Stomach (tissue), 8 donors: ENCODE measurements at regions not wholly inside any gene's neighbourhood (a gene's known extent, or its start where the extent isn't known, plus 50 kb on each side); places are given as distances from the start of the nearest gene placed in this dataset.

Source experiments
- DNase-seq, 2 donors: peaks; one replicate each; pipeline versions ENCODE4 v3.0.0 to v3.0.0-alpha.2; 2013 to 2019
- H3K27ac ChIP-seq, 5 donors: fragments of 200-600 bp in 4 of 5; sonication (generic) in 4 of 5; one replicate each; pipeline ENCODE4 v1.5.1; 2013 to 2019; ENCODE audit warnings: mild to moderate bottlenecking in 1 of 5, moderate library complexity in 1 of 5
- H3K27me3 ChIP-seq, 3 donors: fragments of 200-600 bp; sonication (generic); one replicate each; pipeline ENCODE4 v1.5.1; 2017 to 2019; ENCODE audit warnings: mixed run types in 1 of 3
- H3K36me3 ChIP-seq, 4 donors: fragments of 200-600 bp; sonication (generic); 1 replicate in 3 of 4; 2 replicates in 1 of 4; pipeline ENCODE4 v1.5.1; 2016 to 2019
- H3K4me1 ChIP-seq, 4 donors: fragments of 200-600 bp; sonication (generic); one replicate each; pipeline ENCODE4 v1.5.1; 2016 to 2019
- H3K4me3 ChIP-seq, 4 donors: fragments of 200-600 bp; sonication (generic) in 3 of 4; one replicate each; pipeline ENCODE4 v1.5.1; 2016 to 2019; ENCODE audit warnings: mild to moderate bottlenecking in 1 of 4
- H3K9me3 ChIP-seq, 4 donors: fragments of 200-600 bp; sonication (generic); one replicate each; pipeline ENCODE4 v1.5.1; 2016 to 2019
- CTCF ChIP-seq, 7 experiments: fragments of 450-650 bp in 4 of 7; fragments of 200-600 bp in 3 of 7; sonication (generic) in 3 of 7; IDR thresholded peaks; one replicate each; pipeline ENCODE4 v1.5.1; 2016 to 2019; ENCODE audit warnings: antibody characterized with exemption in 7 of 7, control low read depth in 2 of 7, mild to moderate bottlenecking in 1 of 7
- EP300 ChIP-seq: sonication (generic); formaldehyde crosslinking; IDR thresholded peaks from one replicate; pipeline ENCODE4 v1.6.1; 2017; ENCODE audit warnings: antibody characterized with exemption
- POLR2A ChIP-seq, 4 donors: fragments of 450-650 bp; IDR thresholded peaks; one replicate each; pipeline ENCODE4 v1.6.1; 2016; ENCODE audit warnings: antibody characterized with exemption in 4 of 4, control low read depth in 2 of 4, mild to moderate bottlenecking in 1 of 4, moderate library complexity in 1 of 4
- POLR2AphosphoS5 ChIP-seq, 3 donors: sonication (generic); formaldehyde crosslinking; IDR thresholded peaks; one replicate each; pipeline ENCODE4 v1.6.1; 2016; ENCODE audit warnings: antibody characterized with exemption in 3 of 3
- WGBS, 5 donors: extraction: QIAGEN DNeasy Blood & Tissue Kit in 3 of 5; methylation state at CpG; one replicate each; pipeline versions ENCODE4 v1.1.5 to v1.1.7; 2013 to 2018; 5-methylcytosine and 5-hydroxymethylcytosine counted together
- intact Hi-C: fragments of 100-400 bp; cut with DNase I; formaldehyde crosslinking; loops from one replicate; pipeline ENCODE4 v1.15.1; 2023; ENCODE audit warnings: low total_unique reads
- donor health status: healthy with polysubstance abuse.
- donor health status: Bipolar disorder and iron deficiency.
- donor health status: healthy.

- H3K4me3 ChIP-seq = no peak overlapping the region
- H3K27ac ChIP-seq = no peak overlapping the region
- no peaks in the 10 kb centered on the region for H3K36me3 ChIP-seq
- no peaks in the 10 kb centered on the region for H3K27me3 ChIP-seq
- WGBS, 5 donors = 68 to 88% (median 80%) methylated on average over 2 of the region's 2 CpGs
- intact Hi-C loops = no loop called here
- TF ChIP-seq POLR2A (IDR thresholded peaks at IDR 0.05) = no peak
- no peak for TF ChIP-seq POLR2AphosphoS5 (IDR thresholded peaks at IDR 0.05)
- no peak for TF ChIP-seq EP300
- TF ChIP-seq CTCF (IDR thresholded peaks at IDR 0.05) = no peak
- DNase-seq = peak in 1 of 2 donors; percentile 9
- H3K9me3 ChIP-seq = peaks cover 0 to 9% (median 3%) of the 10 kb centered on the region in 4 donors
- H3K4me1 ChIP-seq = no peaks in the 10 kb centered on the region
Observed at GRCh38 chr11:111194860-111195568, 50.5 kb upstream of the POU2AF2 start.

- Histone ChIP-seq H3K36me3 (no peaks in the 10 kb centered on the region), H3K4me1 (no peaks in the 10 kb centered on the region), H3K9me3 (peaks cover 0 to 9% (median 3%) of the 10 kb centered on the region in 4 donors), H3K4me3 (no peak overlapping the region), H3K27ac (no peak overlapping the region), H3K27me3 (no peaks in the 10 kb centered on the region)
- 60 to 88% (median 66%) methylated on average over 1 of the region's 1 CpG for WGBS, 5 donors
- no peak for DNase-seq
- no peak for TF ChIP-seq POLR2A (IDR thresholded peaks at IDR 0.05)
- TF ChIP-seq POLR2AphosphoS5 (IDR thresholded peaks at IDR 0.05) = no peak
- TF ChIP-seq CTCF (IDR thresholded peaks at IDR 0.05) = no peak
- no peak for TF ChIP-seq EP300
- intact Hi-C loops = no loop called here
Observed at GRCh38 chr11:111193924-111194490, 51.5 kb upstream of the POU2AF2 start.

GRCh38 chr11:111189466-111189865 lies 56.1 kb upstream of the POU2AF2 start:
- Histone ChIP-seq H3K27me3 (no peaks in the 10 kb centered on the region), H3K4me3 (no peak overlapping the region), H3K36me3 (no peaks in the 10 kb centered on the region), H3K4me1 (no peaks in the 10 kb centered on the region), H3K27ac (no peak overlapping the region), H3K9me3 (peaks cover 0 to 9% (median 3%) of the 10 kb centered on the region in 4 donors)
- DNase-seq = no peak
- 49 to 59% (median 58%) methylated on average over 2 of the region's 2 CpGs for WGBS, 5 donors
- intact Hi-C loops = no loop called here
- TF ChIP-seq POLR2AphosphoS5 (IDR thresholded peaks at IDR 0.05) (no peak), CTCF (IDR thresholded peaks at IDR 0.05) (no peak), POLR2A (IDR thresholded peaks at IDR 0.05) (no peak), EP300 (no peak)

GRCh38 chr11:111186308-111186915 lies 59.1 kb upstream of the POU2AF2 start:
- TF ChIP-seq EP300 (no peak), CTCF (IDR thresholded peaks at IDR 0.05) (no peak), POLR2A (IDR thresholded peaks at IDR 0.05) (no peak), POLR2AphosphoS5 (IDR thresholded peaks at IDR 0.05) (no peak)
- no peak for DNase-seq
- WGBS, 5 donors = 50 to 66% (median 57%) methylated on average over 3 of the region's 3 CpGs
- no peaks in the 10 kb centered on the region for H3K9me3 ChIP-seq
- no peaks in the 10 kb centered on the region for H3K36me3 ChIP-seq
- no peak overlapping the region for H3K27ac ChIP-seq
- H3K4me3 ChIP-seq = no peak overlapping the region
- intact Hi-C loops = no loop called here
- H3K27me3 ChIP-seq = no peaks in the 10 kb centered on the region
- no peaks in the 10 kb centered on the region for H3K4me1 ChIP-seq
